ENCODE measurements at regions not wholly inside any gene's neighbourhood (a gene's known extent, or its start where the extent isn't known, plus 50 kb on each side); places are given as distances from the start of the nearest gene placed in this dataset.

- TF ChIP-seq CTCF (IDR thresholded peaks at IDR 0.05): no peak
- TF ChIP-seq EP300 (IDR thresholded peaks at IDR 0.05): no peak
Measured at GRCh38 chr22:48629631-48630432, 1197.8 kb downstream of the BRD1 start.
